A549 (cell line): ENCODE measurements at regions not wholly inside any gene's neighbourhood (a gene's known extent, or its start where the extent isn't known, plus 50 kb on each side); places are given as distances from the start of the nearest gene placed in this dataset.

Experiments
- CTCF ChIP-seq: fragments of >200 bp; sonication (Bioruptor Twin); formaldehyde crosslinking; IDR thresholded peaks from 3 replicates; pipeline ENCODE4 v1.5.1; 2016
- POLR2A ChIP-seq: IDR thresholded peaks from 2 replicates; pipeline ENCODE4 v1.6.1; 2012; ENCODE audit warnings: mild to moderate bottlenecking, low read length

GRCh38 chr3:117936159-117936558 lies 1098.5 kb downstream of the IGSF11 start:
- no peak for TF ChIP-seq CTCF
- no peak for TF ChIP-seq POLR2A
